GM12891 (cell line): ENCODE measurements at regions not wholly inside any gene's neighbourhood (a gene's known extent, or its start where the extent isn't known, plus 50 kb on each side); places are given as distances from the start of the nearest gene placed in this dataset.

ENCODE experiments used
- POLR2A ChIP-seq: IDR thresholded peaks from 2 replicates; pipeline ENCODE4 v1.6.1; 2011; ENCODE audit warnings: low read depth, low read length, control low read depth
- POLR2AphosphoS5 ChIP-seq: IDR thresholded peaks from 2 replicates; pipeline ENCODE4 v1.6.1; 2011; ENCODE audit warnings: low read depth, low read length, control low read depth
- POU2F2 ChIP-seq: IDR thresholded peaks from 2 replicates; pipeline ENCODE4 v1.6.1; 2011; ENCODE audit warnings: low read depth, mild to moderate bottlenecking, control low read depth, low read length, moderate library complexity
- SPI1 ChIP-seq: IDR thresholded peaks from 2 replicates; pipeline ENCODE4 v1.6.1; 2011; ENCODE audit warnings: low read depth, low read length, control low read depth
- TAF1 ChIP-seq: IDR thresholded peaks from 2 replicates; pipeline ENCODE4 v1.6.1; 2011; ENCODE audit warnings: low read depth, low read length, control low read depth

DNA sequence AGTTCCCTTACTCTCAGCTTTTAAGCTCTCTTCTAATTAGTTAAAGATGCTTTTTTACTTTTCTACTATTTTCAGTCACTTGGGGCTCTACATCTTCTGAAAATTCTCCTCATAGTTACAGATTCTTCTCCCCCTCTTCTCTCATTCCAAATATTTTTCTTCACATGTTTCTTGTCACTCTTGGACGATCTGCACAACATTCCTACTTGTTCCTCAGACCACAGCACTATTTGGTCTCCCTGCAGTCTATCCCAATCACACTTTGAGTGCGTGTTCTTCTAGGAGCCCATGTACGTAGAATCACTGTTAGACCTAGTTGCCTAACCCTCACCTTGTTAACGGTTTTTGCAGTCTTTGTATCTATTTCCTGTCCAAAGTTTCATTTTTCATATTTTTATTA is 222.5 kb upstream of the SPRY2 start:
- TF ChIP-seq POLR2A: no peak
- no peak for TF ChIP-seq TAF1
- no peak for TF ChIP-seq POLR2AphosphoS5
- TF ChIP-seq POU2F2: no peak
- TF ChIP-seq SPI1: no peak
